Thymus (tissue), 11 donors: ENCODE measurements at regions not wholly inside any gene's neighbourhood (a gene's known extent, or its start where the extent isn't known, plus 50 kb on each side); places are given as distances from the start of the nearest gene placed in this dataset.
A peak's percentile ranks its signal among the peaks of the same experiment; 100 is the strongest.

Experiments
- DNase-seq, 9 donors: peaks; one replicate each; pipeline ENCODE4 v3.0.0-alpha.2; 2013; ENCODE audit warnings: low spot score in 9 of 9, low read depth in 6 of 9, missing footprints in 1 of 9
- H3K27ac ChIP-seq, 2 donors: one replicate each; pipeline ENCODE4 v1.5.1; 2013; ENCODE audit warnings: control low read depth in 1 of 2, low read depth in 1 of 2, low read length in 1 of 2, mild to moderate bottlenecking in 1 of 2, moderate library complexity in 1 of 2
- H3K27me3 ChIP-seq, 2 donors: one replicate each; pipeline ENCODE4 v1.5.1; 2013; ENCODE audit warnings: low read length in 1 of 2; ENCODE audit not compliant: control insufficient read depth in 2 of 2, insufficient read depth in 1 of 2
- H3K36me3 ChIP-seq, 2 donors: one replicate each; pipeline ENCODE4 v1.5.1; 2013; ENCODE audit warnings: low read length in 1 of 2, mild to moderate bottlenecking in 1 of 2, moderate library complexity in 1 of 2; ENCODE audit not compliant: control insufficient read depth in 2 of 2, insufficient read depth in 2 of 2
- H3K4me1 ChIP-seq, 2 donors: one replicate each; pipeline ENCODE4 v1.5.1; 2013; ENCODE audit warnings: low read length in 2 of 2; ENCODE audit not compliant: control insufficient read depth in 2 of 2, insufficient read depth in 2 of 2
- H3K4me3 ChIP-seq, 2 donors: one replicate each; pipeline ENCODE4 v1.5.1; 2013; ENCODE audit warnings: low read length in 2 of 2, control low read depth in 1 of 2, mild to moderate bottlenecking in 1 of 2
- H3K9me3 ChIP-seq, 2 donors: one replicate each; pipeline ENCODE4 v1.5.1; 2013; ENCODE audit warnings: low read length in 1 of 2, mild to moderate bottlenecking in 1 of 2; ENCODE audit not compliant: control insufficient read depth in 2 of 2, insufficient read depth in 1 of 2
- WGBS: extraction: QIAGEN DNeasy Blood & Tissue Kit; methylation state at CpG from one replicate; pipeline ENCODE4 v1.1.7; 2013; 5-methylcytosine and 5-hydroxymethylcytosine counted together
- donor health status: healthy.

GRCh38 chr15:94829887-94830884 is 598.8 kb downstream of the MCTP2 start:
- Histone ChIP-seq H3K9me3 (no peaks in the 10 kb centered on the region), H3K36me3 (no peaks in the 10 kb centered on the region), H3K4me3 (no peak overlapping the region), H3K27ac (no peak overlapping the region), H3K4me1 (no peaks in the 10 kb centered on the region), H3K27me3 (no peaks in the 10 kb centered on the region)
- no peak for DNase-seq
- WGBS = 94% methylated on average over 15 of the region's 15 CpGs

DNA sequence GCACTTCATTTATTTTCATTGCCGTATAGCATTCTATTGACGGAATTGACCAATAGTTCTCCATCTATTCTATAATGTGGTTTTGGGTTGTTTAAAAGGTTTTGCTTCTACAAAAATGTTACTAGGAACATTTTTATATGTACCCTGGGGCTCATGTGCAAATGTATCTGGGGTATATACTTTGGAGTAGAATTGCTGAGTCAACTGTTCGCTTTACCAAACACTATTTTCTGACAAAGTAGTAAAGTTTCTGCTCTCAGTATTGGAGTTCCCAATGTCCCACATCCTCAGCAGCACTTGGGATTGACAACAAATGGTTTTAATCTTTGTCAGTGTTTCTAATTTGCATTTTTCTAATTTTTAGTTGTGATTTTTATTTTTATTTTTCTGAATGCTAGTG is 602.6 kb downstream of the MCTP2 start:
- no peaks in the 10 kb centered on the region for H3K36me3 ChIP-seq
- no peaks in the 10 kb centered on the region for H3K4me1 ChIP-seq
- no peaks in the 10 kb centered on the region for H3K9me3 ChIP-seq
- DNase-seq = no peak
- no peak overlapping the region for H3K4me3 ChIP-seq
- H3K27me3 ChIP-seq = no peaks in the 10 kb centered on the region
- H3K27ac ChIP-seq = no peak overlapping the region
- 98% methylated on average over 3 of the region's 3 CpGs for WGBS

- Histone ChIP-seq H3K27me3 (no peaks in the 10 kb centered on the region), H3K4me1 (no peaks in the 10 kb centered on the region), H3K4me3 (no peak overlapping the region), H3K9me3 (no peaks in the 10 kb centered on the region), H3K36me3 (no peaks in the 10 kb centered on the region), H3K27ac (no peak overlapping the region)
- no peak for DNase-seq
- 93% methylated on average over 1 of the region's 1 CpG for WGBS
Observed at GRCh38 chr15:94834494-94834893, 603.1 kb downstream of the MCTP2 start.

DNA sequence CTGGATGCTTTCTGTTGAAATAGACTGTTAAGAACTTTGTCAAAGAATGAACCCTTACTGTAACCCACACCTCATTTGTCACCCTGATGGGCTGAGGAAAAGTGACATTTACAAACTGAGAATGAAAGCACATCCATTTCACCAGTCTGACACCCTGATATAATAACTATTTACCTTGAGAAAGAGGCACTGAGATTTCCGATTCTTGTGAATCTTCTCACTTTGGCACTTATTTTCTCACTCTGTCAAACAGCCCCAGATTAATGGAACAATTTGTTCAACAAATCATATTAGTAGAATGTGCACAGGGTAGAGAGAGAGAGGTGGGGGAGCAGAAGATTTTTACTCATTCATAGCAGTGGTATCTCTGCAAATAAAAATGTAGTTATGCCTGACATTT is 606.9 kb downstream of the MCTP2 start:
- Histone ChIP-seq H3K9me3 (no peaks in the 10 kb centered on the region), H3K36me3 (no peaks in the 10 kb centered on the region), H3K27me3 (no peaks in the 10 kb centered on the region), H3K27ac (no peak overlapping the region), H3K4me1 (no peaks in the 10 kb centered on the region), H3K4me3 (no peak overlapping the region)
- 92% methylated on average over 1 of the region's 1 CpG for WGBS
- no peak for DNase-seq

- Histone ChIP-seq H3K27me3 (peaks cover 19 to 21% of the 10 kb centered on the region in 2 donors), H3K4me1 (peaks cover 0 to 3% of the 10 kb centered on the region in 2 donors), H3K36me3 (no peaks in the 10 kb centered on the region), H3K9me3 (no peaks in the 10 kb centered on the region), H3K27ac (no peak overlapping the region), H3K4me3 (no peak overlapping the region)
- WGBS = 93% methylated on average over 10 of the region's 10 CpGs
- DNase-seq = no peak
Observed at GRCh38 chr15:94840794-94841783, 609.7 kb downstream of the MCTP2 start.

DNA sequence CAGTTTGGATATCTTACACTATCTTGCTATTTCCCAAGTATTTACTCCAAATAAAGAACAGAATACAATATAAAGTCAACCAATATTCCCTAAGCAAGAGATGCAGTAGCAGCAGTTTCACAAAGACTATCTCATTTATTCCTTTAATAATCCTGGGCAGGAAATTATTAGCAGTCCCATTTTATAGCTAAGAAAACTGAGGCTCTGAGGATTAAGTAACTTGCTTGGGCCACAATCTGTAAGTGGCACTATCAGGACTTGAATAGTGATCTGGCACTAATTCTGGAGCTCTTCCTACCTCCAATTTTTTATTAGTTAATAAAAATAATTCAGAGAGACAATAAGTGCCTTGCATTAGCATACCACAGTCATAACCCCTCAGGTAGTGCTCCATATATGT is 611.7 kb downstream of the MCTP2 start:
- Histone ChIP-seq H3K36me3 (no peaks in the 10 kb centered on the region), H3K9me3 (no peaks in the 10 kb centered on the region), H3K27ac (no peak overlapping the region), H3K4me1 (peaks cover 0 to 3% of the 10 kb centered on the region in 2 donors), H3K4me3 (no peak overlapping the region), H3K27me3 (peaks cover 21 to 23% of the 10 kb centered on the region in 2 donors)
- DNase-seq = no peak

DNA sequence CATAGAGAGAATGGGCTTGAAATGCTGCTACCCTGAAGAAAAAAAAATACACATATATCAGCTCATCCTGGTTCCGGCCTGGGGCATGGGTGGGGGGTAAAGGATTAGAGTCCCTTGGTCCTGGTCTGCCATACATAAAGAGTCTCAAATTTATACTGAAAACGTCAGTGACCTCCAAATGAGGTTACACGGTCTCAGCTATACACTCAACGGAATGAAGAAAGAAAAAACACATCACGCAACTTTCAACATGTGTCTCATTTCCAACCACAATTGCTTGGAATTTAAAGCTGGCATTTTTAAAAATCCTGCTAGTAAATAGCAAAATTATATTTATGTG is 612.8 kb downstream of the MCTP2 start:
- DNase-seq = no peak
- 39% methylated on average over 5 of the region's 5 CpGs for WGBS

DNA sequence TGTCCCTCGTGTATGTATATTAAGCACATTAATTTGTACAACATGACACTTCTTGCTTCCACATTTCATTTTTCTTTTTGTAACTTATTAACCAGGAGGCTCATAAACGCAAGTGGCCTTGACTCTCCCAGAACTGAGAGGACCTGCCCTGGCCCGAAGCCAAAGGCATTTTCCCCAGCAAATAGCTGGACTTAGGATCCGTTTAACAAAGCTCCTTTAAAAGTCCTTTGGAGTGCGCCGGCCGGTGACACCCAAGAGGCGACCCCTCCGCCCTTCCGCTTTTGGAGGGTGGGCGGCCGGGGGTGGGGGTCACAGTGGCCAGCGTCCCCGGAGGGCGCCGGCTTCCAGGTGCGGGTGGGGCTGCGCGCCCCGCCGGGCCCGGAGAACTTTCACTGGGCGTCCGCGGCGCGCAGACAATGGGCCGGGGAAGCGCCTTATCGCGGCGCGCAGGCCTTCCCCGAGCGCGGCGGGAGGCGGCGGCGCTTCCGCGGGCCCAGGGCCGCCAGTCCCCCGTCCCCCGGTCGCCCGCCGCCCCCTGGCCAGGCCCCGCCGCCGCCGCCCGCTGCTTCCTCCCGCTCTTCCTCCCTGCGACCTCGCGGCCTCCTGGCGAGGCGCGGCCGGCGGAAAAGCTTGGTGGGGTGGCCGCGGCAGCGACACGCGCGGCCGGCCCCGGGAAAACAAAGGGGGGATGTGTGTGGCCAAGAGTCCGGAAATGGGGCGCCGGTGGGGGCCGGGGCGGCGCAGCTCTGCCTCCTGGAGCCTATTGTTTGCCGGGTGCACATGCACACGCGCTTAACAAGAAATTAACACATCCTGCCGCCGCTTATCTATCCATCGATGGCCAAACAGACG is 613.4 kb downstream of the MCTP2 start:
- peak in 1 of 9 donors; percentile 1 for DNase-seq
- Histone ChIP-seq H3K9me3 (no peaks in the 10 kb centered on the region), H3K4me1 (peaks cover 0 to 3% of the 10 kb centered on the region in 2 donors), H3K27me3 (peaks cover 21 to 23% of the 10 kb centered on the region in 2 donors), H3K36me3 (no peaks in the 10 kb centered on the region), H3K27ac (peak overlapping the region in 1 of 2 donors; percentile 38), H3K4me3 (peak overlapping the region in 1 of 2 donors; percentile 19)
- 1% methylated on average over 83 of the region's 83 CpGs for whole genome bisulfite sequencing

More for the DNA sequence above, 612.8 kb downstream of the MCTP2 start:
- H3K4me3 ChIP-seq = no peak overlapping the region
- no peaks in the 10 kb centered on the region for H3K9me3 ChIP-seq
- H3K36me3 ChIP-seq = no peaks in the 10 kb centered on the region
- H3K27ac ChIP-seq = no peak overlapping the region
- H3K4me1 ChIP-seq = peaks cover 0 to 3% of the 10 kb centered on the region in 2 donors
- peaks cover 21 to 23% of the 10 kb centered on the region in 2 donors for H3K27me3 ChIP-seq
